T-helper 2 cell treated with Interferon-gamma antibody and Interleukin-4, amounts not matched to agents 5 μg/mL and 100 μg/mL, for 36 hours (primary cell): ENCODE measurements at regions not wholly inside any gene's neighbourhood (a gene's known extent, or its start where the extent isn't known, plus 50 kb on each side); places are given as distances from the start of the nearest gene placed in this dataset.

ENCODE experiments used
- DNase-seq: peaks from one replicate; pipeline ENCODE4 v3.0.0; 2021; ENCODE audit warnings: low spot score
- H3K27ac Mint-ChIP-seq: one replicate; pipeline ENCODE4 v1.8.0; 2021; ENCODE audit warnings: mild to moderate bottlenecking, mixed read lengths
- H3K27me3 Mint-ChIP-seq: one replicate; pipeline ENCODE4 v1.8.0; 2021; ENCODE audit warnings: low read depth, mixed read lengths
- H3K36me3 Mint-ChIP-seq: one replicate; pipeline ENCODE4 v1.8.0; 2021; ENCODE audit warnings: low read depth, mixed read lengths
- H3K4me1 Mint-ChIP-seq: one replicate; pipeline ENCODE4 v1.8.0; 2021; ENCODE audit warnings: low read depth, mixed read lengths
- H3K4me3 Mint-ChIP-seq: one replicate; pipeline ENCODE4 v1.8.0; 2022; ENCODE audit warnings: mild to moderate bottlenecking, moderate library complexity, mixed read lengths
- H3K9me3 Mint-ChIP-seq: one replicate; pipeline ENCODE4 v1.8.0; 2021; ENCODE audit warnings: mixed read lengths

GRCh38 chr6:2469428-2469827 is 224.0 kb upstream of the GMDS start:
- Mint-ChIP-seq H3K4me3 (no peak overlapping the region), H3K4me1 (no peaks in the 10 kb centered on the region), H3K27me3 (peaks cover 35% of the 10 kb centered on the region), H3K36me3 (no peaks in the 10 kb centered on the region), H3K27ac (no peak overlapping the region), H3K9me3 (no peaks in the 10 kb centered on the region)
- no peak for DNase-seq

- Mint-ChIP-seq H3K4me3 (no peak overlapping the region), H3K4me1 (no peaks in the 10 kb centered on the region), H3K27me3 (peaks cover 35% of the 10 kb centered on the region), H3K9me3 (no peaks in the 10 kb centered on the region), H3K36me3 (no peaks in the 10 kb centered on the region), H3K27ac (no peak overlapping the region)
- no peak for DNase-seq
These were observed 223.2 kb upstream of the GMDS start for GRCh38 chr6:2468601-2468955.

GRCh38 chr6:2467929-2468600 is 222.7 kb upstream of the GMDS start:
- no peaks in the 10 kb centered on the region for H3K4me1 Mint-ChIP-seq
- H3K36me3 Mint-ChIP-seq: no peaks in the 10 kb centered on the region
- DNase-seq: no peak
- H3K27me3 Mint-ChIP-seq: peaks cover 35% of the 10 kb centered on the region
- no peaks in the 10 kb centered on the region for H3K9me3 Mint-ChIP-seq
- H3K4me3 Mint-ChIP-seq: no peak overlapping the region
- no peak overlapping the region for H3K27ac Mint-ChIP-seq

- Mint-ChIP-seq H3K36me3 (no peaks in the 10 kb centered on the region), H3K9me3 (no peaks in the 10 kb centered on the region), H3K4me3 (no peak overlapping the region), H3K27me3 (peaks cover 24% of the 10 kb centered on the region), H3K4me1 (no peaks in the 10 kb centered on the region), H3K27ac (no peak overlapping the region)
- no peak for DNase-seq
These were observed 219.9 kb upstream of the GMDS start for GRCh38 chr6:2465336-2465735.

GRCh38 chr6:2464641-2465040 is 219.2 kb upstream of the GMDS start:
- H3K4me3 Mint-ChIP-seq: no peak overlapping the region
- H3K36me3 Mint-ChIP-seq: no peaks in the 10 kb centered on the region
- H3K4me1 Mint-ChIP-seq: no peaks in the 10 kb centered on the region
- no peak for DNase-seq
- no peak overlapping the region for H3K27ac Mint-ChIP-seq
- H3K9me3 Mint-ChIP-seq: no peaks in the 10 kb centered on the region
- peaks cover 19% of the 10 kb centered on the region for H3K27me3 Mint-ChIP-seq

GRCh38 chr6:2462831-2463230 is 217.4 kb upstream of the GMDS start:
- H3K36me3 Mint-ChIP-seq: no peaks in the 10 kb centered on the region
- no peaks in the 10 kb centered on the region for H3K4me1 Mint-ChIP-seq
- H3K27me3 Mint-ChIP-seq: peaks cover 14% of the 10 kb centered on the region

GRCh38 chr6:2460216-2460745 is 214.9 kb upstream of the GMDS start:
- no peak for DNase-seq
- H3K9me3 Mint-ChIP-seq: no peaks in the 10 kb centered on the region
- peaks cover 7% of the 10 kb centered on the region for H3K27me3 Mint-ChIP-seq
- H3K4me3 Mint-ChIP-seq: no peak overlapping the region
- H3K27ac Mint-ChIP-seq: no peak overlapping the region
- no peaks in the 10 kb centered on the region for H3K4me1 Mint-ChIP-seq
- no peaks in the 10 kb centered on the region for H3K36me3 Mint-ChIP-seq

More at GRCh38 chr6:2462831-2463230, 217.4 kb upstream of the GMDS start:
- no peak for DNase-seq
- Mint-ChIP-seq H3K27ac (no peak overlapping the region), H3K9me3 (no peaks in the 10 kb centered on the region), H3K4me3 (no peak overlapping the region)

- Mint-ChIP-seq H3K4me3 (no peak overlapping the region), H3K36me3 (no peaks in the 10 kb centered on the region), H3K27me3 (peaks cover 17% of the 10 kb centered on the region), H3K27ac (no peak overlapping the region), H3K9me3 (no peaks in the 10 kb centered on the region), H3K4me1 (no peaks in the 10 kb centered on the region)
- DNase-seq: no peak
These were observed 208.8 kb upstream of the GMDS start for GRCh38 chr6:2454180-2454579.

GRCh38 chr6:2450546-2450945 is 205.1 kb upstream of the GMDS start:
- DNase-seq: no peak
- Mint-ChIP-seq H3K9me3 (no peaks in the 10 kb centered on the region), H3K4me3 (no peak overlapping the region), H3K27me3 (peaks cover 23% of the 10 kb centered on the region), H3K4me1 (peaks cover 3% of the 10 kb centered on the region), H3K36me3 (no peaks in the 10 kb centered on the region), H3K27ac (no peak overlapping the region)

GRCh38 chr6:2449572-2449940 is 204.2 kb upstream of the GMDS start:
- Mint-ChIP-seq H3K4me1 (peaks cover 3% of the 10 kb centered on the region), H3K4me3 (no peak overlapping the region), H3K27ac (no peak overlapping the region), H3K36me3 (no peaks in the 10 kb centered on the region), H3K9me3 (no peaks in the 10 kb centered on the region), H3K27me3 (peaks cover 22% of the 10 kb centered on the region)
- no peak for DNase-seq

- H3K4me3 Mint-ChIP-seq: peak overlapping the region; percentile 50
- peak; percentile 11 for DNase-seq
These were observed 203.6 kb upstream of the GMDS start for GRCh38 chr6:2448826-2449571.

GRCh38 chr6:2447931-2448330 is 202.5 kb upstream of the GMDS start:
- no peaks in the 10 kb centered on the region for H3K9me3 Mint-ChIP-seq
- no peak for DNase-seq
- H3K4me3 Mint-ChIP-seq: no peak overlapping the region
- no peak overlapping the region for H3K27ac Mint-ChIP-seq
- H3K27me3 Mint-ChIP-seq: peaks cover 21% of the 10 kb centered on the region
- H3K4me1 Mint-ChIP-seq: peaks cover 3% of the 10 kb centered on the region
- H3K36me3 Mint-ChIP-seq: no peaks in the 10 kb centered on the region

More at GRCh38 chr6:2448826-2449571, 203.6 kb upstream of the GMDS start:
- H3K36me3 Mint-ChIP-seq: no peaks in the 10 kb centered on the region
- H3K27ac Mint-ChIP-seq: no peak overlapping the region
- peaks cover 3% of the 10 kb centered on the region for H3K4me1 Mint-ChIP-seq
- H3K9me3 Mint-ChIP-seq: no peaks in the 10 kb centered on the region
- peaks cover 22% of the 10 kb centered on the region for H3K27me3 Mint-ChIP-seq

GRCh38 chr6:2447318-2447920 is 202.0 kb upstream of the GMDS start:
- Mint-ChIP-seq H3K4me3 (no peak overlapping the region), H3K9me3 (no peaks in the 10 kb centered on the region), H3K36me3 (no peaks in the 10 kb centered on the region), H3K4me1 (peaks cover 3% of the 10 kb centered on the region), H3K27me3 (peaks cover 20% of the 10 kb centered on the region), H3K27ac (no peak overlapping the region)
- no peak for DNase-seq
